H9 (cell line): ENCODE measurements at regions not wholly inside any gene's neighbourhood (a gene's known extent, or its start where the extent isn't known, plus 50 kb on each side); places are given as distances from the start of the nearest gene placed in this dataset.

ENCODE experiments used
- DNase-seq: peaks from one replicate; pipeline ENCODE4 v3.0.0-alpha.2; 2017
- H2AFZ ChIP-seq: one replicate; pipeline ENCODE4 v1.6.1; 2013; ENCODE audit warnings: mild to moderate bottlenecking, low read length, control low read depth, moderate library complexity
- H2AK5ac ChIP-seq: 2 replicates; pipeline ENCODE4 v1.6.1; 2013; ENCODE audit warnings: low read length, control low read depth, mixed read lengths; ENCODE audit not compliant: insufficient read length
- H2BK120ac ChIP-seq: one replicate; pipeline ENCODE4 v1.6.1; 2013; ENCODE audit warnings: low read depth, mild to moderate bottlenecking, low read length, control low read depth, inconsistent platforms; ENCODE audit not compliant: poor library complexity, severe bottlenecking
- H2BK12ac ChIP-seq: 2 replicates; pipeline ENCODE4 v1.6.1; 2013; ENCODE audit warnings: low read length, control low read depth, mixed read lengths, low read depth; ENCODE audit not compliant: insufficient read length
- H2BK15ac ChIP-seq: 2 replicates; pipeline ENCODE4 v1.6.1; 2013; ENCODE audit warnings: low read depth, low read length, control low read depth
- H2BK20ac ChIP-seq: one replicate; pipeline ENCODE4 v1.6.1; 2013; ENCODE audit warnings: low read depth, mild to moderate bottlenecking, low read length, control low read depth, inconsistent platforms; ENCODE audit not compliant: poor library complexity, severe bottlenecking
- H2BK5ac ChIP-seq: 2 replicates; pipeline ENCODE4 v1.6.1; 2013; ENCODE audit warnings: low read length, control low read depth, mixed read lengths; ENCODE audit not compliant: insufficient read length
- H3K14ac ChIP-seq: 2 replicates; pipeline ENCODE4 v1.6.1; 2013; ENCODE audit warnings: low read length, control low read depth; ENCODE audit not compliant: insufficient read depth
- H3K18ac ChIP-seq: 2 replicates; pipeline ENCODE4 v1.6.1; 2013; ENCODE audit warnings: low read depth, mild to moderate bottlenecking, mixed read lengths, low read length, control low read depth; ENCODE audit not compliant: insufficient read length
- H3K23ac ChIP-seq: 2 replicates; pipeline ENCODE4 v1.6.1; 2013; ENCODE audit warnings: low read length, control low read depth, mixed read lengths, low read depth; ENCODE audit not compliant: insufficient read length
- H3K23me2 ChIP-seq: 2 replicates; pipeline ENCODE4 v1.6.1; 2013; ENCODE audit warnings: low read depth, mild to moderate bottlenecking, mixed read lengths, low read length, control low read depth; ENCODE audit not compliant: insufficient read length, poor library complexity, severe bottlenecking
- H3K27ac ChIP-seq: 2 replicates; pipeline ENCODE4 v1.5.1; 2013; ENCODE audit warnings: low read length, control low read depth, mixed read lengths, low read depth; ENCODE audit not compliant: insufficient read length
- H3K27me3 ChIP-seq: 2 replicates; pipeline ENCODE4 v1.6.1; 2013; ENCODE audit warnings: low read length, control low read depth, inconsistent platforms; ENCODE audit not compliant: insufficient read depth
- H3K4ac ChIP-seq: 2 replicates; pipeline ENCODE4 v1.6.1; 2013; ENCODE audit warnings: low read depth, mild to moderate bottlenecking, control low read depth, inconsistent platforms, low read length, moderate library complexity
- H3K4me1 ChIP-seq: 2 replicates; pipeline ENCODE4 v1.6.1; 2013; ENCODE audit warnings: low read length, control low read depth, inconsistent platforms; ENCODE audit not compliant: insufficient read depth
- H3K4me2 ChIP-seq: 2 replicates; pipeline ENCODE4 v1.6.1; 2013; ENCODE audit warnings: low read length, control low read depth, mixed read lengths; ENCODE audit not compliant: insufficient read length, insufficient read depth
- H3K56ac ChIP-seq: 2 replicates; pipeline ENCODE4 v1.6.1; 2013; ENCODE audit warnings: low read depth, mild to moderate bottlenecking, mixed read lengths, low read length, control low read depth; ENCODE audit not compliant: insufficient read length
- H3K79me1 ChIP-seq: 2 replicates; pipeline ENCODE4 v1.6.1; 2013; ENCODE audit warnings: low read depth, mild to moderate bottlenecking, moderate library complexity, low read length, control low read depth, inconsistent platforms; ENCODE audit not compliant: insufficient read depth, poor library complexity, severe bottlenecking
- H3K79me2 ChIP-seq: 2 replicates; pipeline ENCODE4 v1.6.1; 2013; ENCODE audit warnings: low read length, control low read depth, inconsistent platforms; ENCODE audit not compliant: insufficient read depth
- H3K9ac ChIP-seq: 2 replicates; pipeline ENCODE4 v1.6.1; 2013; ENCODE audit warnings: low read length, control low read depth, mixed read lengths; ENCODE audit not compliant: insufficient read length; ENCODE audit errors: extremely low read depth
- H3K9me3 ChIP-seq: one replicate; pipeline ENCODE4 v1.6.1; 2013; ENCODE audit warnings: low read depth, low read length, inconsistent platforms; ENCODE audit not compliant: control insufficient read depth
- H3T11ph ChIP-seq: one replicate; pipeline ENCODE4 v1.6.1; 2013; ENCODE audit warnings: mild to moderate bottlenecking, low read length, control low read depth, inconsistent platforms
- H4K20me1 ChIP-seq: one replicate; pipeline ENCODE4 v1.6.1; 2013; ENCODE audit not compliant: control insufficient read depth, insufficient read length, insufficient read depth
- H4K5ac ChIP-seq: 2 replicates; pipeline ENCODE4 v1.6.1; 2013; ENCODE audit warnings: low read depth, mild to moderate bottlenecking, mixed read lengths, low read length, control low read depth; ENCODE audit not compliant: insufficient read length
- H4K8ac ChIP-seq: replicated peaks from 2 replicates; pipeline ENCODE4 v1.6.1; 2013; ENCODE audit warnings: low read length, control low read depth, mixed read lengths, low read depth; ENCODE audit not compliant: insufficient read length
- H4K91ac ChIP-seq: 2 replicates; pipeline ENCODE4 v1.6.1; 2013; ENCODE audit warnings: low read depth, mild to moderate bottlenecking, moderate library complexity, mixed read lengths, low read length, control low read depth; ENCODE audit not compliant: insufficient read length
- H3K27ac Mint-ChIP-seq, 3 experiments: 2 replicates in 2 of 3; 3 replicates in 1 of 3; pipeline ENCODE4 v1.8.0; 2020 to 2021; ENCODE audit warnings: mixed read lengths in 3 of 3, mild to moderate bottlenecking in 1 of 3, moderate library complexity in 1 of 3
- H3K27me3 Mint-ChIP-seq: 2 replicates; pipeline ENCODE4 v1.8.0; 2021; ENCODE audit warnings: low read depth, mild to moderate bottlenecking, moderate library complexity, mixed read lengths
- H3K36me3 Mint-ChIP-seq, 3 experiments: 2 replicates in 2 of 3; 3 replicates in 1 of 3; pipeline ENCODE4 v1.8.0; 2020 to 2021; ENCODE audit warnings: low read depth in 3 of 3, mixed read lengths in 3 of 3; ENCODE audit not compliant: insufficient read depth in 1 of 3
- H3K4me1 Mint-ChIP-seq, 2 experiments: 2 replicates each; pipeline ENCODE4 v1.8.0; 2020; ENCODE audit warnings: mixed read lengths in 2 of 2
- H3K4me3 Mint-ChIP-seq, 2 experiments: 2 replicates in 1 of 2; 3 replicates in 1 of 2; pipeline ENCODE4 v1.8.0; 2020 to 2021; ENCODE audit warnings: mild to moderate bottlenecking in 2 of 2, mixed read lengths in 2 of 2, moderate library complexity in 1 of 2
- H3K9me3 Mint-ChIP-seq, 2 experiments: 2 replicates in 1 of 2; 3 replicates in 1 of 2; pipeline ENCODE4 v1.8.0; 2020; ENCODE audit warnings: mild to moderate bottlenecking in 2 of 2, mixed read lengths in 2 of 2, moderate library complexity in 1 of 2
- WGBS: extraction: QIAGEN DNeasy Blood & Tissue Kit; methylation state at CpG from one replicate; pipeline ENCODE4 v1.1.7; 2013; ENCODE audit warnings: missing lambda C conversion rate, low lambda C conversion rate, mixed read lengths; ENCODE audit not compliant: insufficient read length; ENCODE audit errors: extremely low coverage; 5-methylcytosine and 5-hydroxymethylcytosine counted together
- TF ChIP-seq, protein P1 (sequence below): fragments of 200-600 bp; sonication (generic); conservative IDR thresholded peaks from 3 replicates; pipeline ENCODE4 v1.8.0; 2021; ENCODE audit warnings: antibody characterized with exemption, mild to moderate bottlenecking

DNA sequence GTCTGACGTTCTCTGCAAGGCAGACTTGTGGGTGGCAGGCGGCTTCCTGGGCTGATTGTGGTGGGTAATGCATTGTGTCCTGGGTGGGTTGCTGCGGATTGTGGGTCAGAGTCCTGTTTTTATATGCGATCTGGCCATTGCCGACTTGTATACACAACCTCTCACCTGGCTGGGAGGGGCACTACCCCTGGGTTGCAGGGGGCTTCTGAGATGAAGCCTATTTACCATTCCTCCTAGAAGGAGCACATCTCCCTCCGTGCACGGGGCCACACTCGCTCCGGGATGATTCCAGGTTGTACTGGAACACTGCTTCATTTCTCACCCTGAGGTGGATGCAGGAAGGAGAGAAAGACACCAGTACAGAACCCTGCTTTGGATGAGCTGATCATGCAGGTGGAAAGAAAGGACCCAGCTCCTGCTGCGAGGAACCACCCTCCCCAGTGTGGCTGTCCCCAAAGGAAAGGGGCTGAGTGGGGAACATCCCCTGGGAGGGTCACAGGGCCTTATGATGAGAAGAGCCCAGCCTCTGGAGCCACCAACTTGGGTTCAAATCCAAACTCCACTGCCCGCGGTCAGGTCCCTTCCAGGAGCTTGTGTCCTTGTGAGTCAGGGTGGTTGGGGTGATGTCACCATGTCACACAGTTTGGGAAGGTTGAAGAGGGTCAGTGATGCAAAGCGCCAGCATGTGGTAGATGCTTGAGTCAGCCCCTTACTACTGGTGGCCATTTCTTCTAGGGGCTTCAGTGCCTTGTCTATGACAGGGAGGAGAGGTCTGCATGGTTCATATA, 151.8 kb upstream of the COL5A1 start:
- no peaks in the 10 kb centered on the region for H3K27me3 Mint-ChIP-seq
- Histone ChIP-seq H4K8ac (no peak overlapping the region), H2BK20ac (no peak overlapping the region)

More for the DNA sequence above, 151.8 kb upstream of the COL5A1 start:
- H3K79me2 ChIP-seq: no peaks in the 10 kb centered on the region
- TF ChIP-seq, protein P1, sequence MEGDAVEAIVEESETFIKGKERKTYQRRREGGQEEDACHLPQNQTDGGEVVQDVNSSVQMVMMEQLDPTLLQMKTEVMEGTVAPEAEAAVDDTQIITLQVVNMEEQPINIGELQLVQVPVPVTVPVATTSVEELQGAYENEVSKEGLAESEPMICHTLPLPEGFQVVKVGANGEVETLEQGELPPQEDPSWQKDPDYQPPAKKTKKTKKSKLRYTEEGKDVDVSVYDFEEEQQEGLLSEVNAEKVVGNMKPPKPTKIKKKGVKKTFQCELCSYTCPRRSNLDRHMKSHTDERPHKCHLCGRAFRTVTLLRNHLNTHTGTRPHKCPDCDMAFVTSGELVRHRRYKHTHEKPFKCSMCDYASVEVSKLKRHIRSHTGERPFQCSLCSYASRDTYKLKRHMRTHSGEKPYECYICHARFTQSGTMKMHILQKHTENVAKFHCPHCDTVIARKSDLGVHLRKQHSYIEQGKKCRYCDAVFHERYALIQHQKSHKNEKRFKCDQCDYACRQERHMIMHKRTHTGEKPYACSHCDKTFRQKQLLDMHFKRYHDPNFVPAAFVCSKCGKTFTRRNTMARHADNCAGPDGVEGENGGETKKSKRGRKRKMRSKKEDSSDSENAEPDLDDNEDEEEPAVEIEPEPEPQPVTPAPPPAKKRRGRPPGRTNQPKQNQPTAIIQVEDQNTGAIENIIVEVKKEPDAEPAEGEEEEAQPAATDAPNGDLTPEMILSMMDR: no peak
- H3K14ac ChIP-seq: no peak overlapping the region
- H2BK15ac ChIP-seq: no peak overlapping the region
- H3K4me1 ChIP-seq: no peaks in the 10 kb centered on the region
- H3K23me2 ChIP-seq: no peaks in the 10 kb centered on the region
- H3K27me3 ChIP-seq: no peaks in the 10 kb centered on the region
- Mint-ChIP-seq H3K36me3 (no peaks in the 10 kb centered on the region), H3K4me3 (no peak overlapping the region), H3K9me3 (peaks cover 0 to 3% of the 10 kb centered on the region in 2 experiments; a peak in 1 of 5 replicates), H3K27ac (peak overlapping the region in 1 of 3 experiments; percentile 42; a peak in 1 of 7 replicates), H3K4me1 (peaks cover 7 to 17% of the 10 kb centered on the region in 2 experiments; a peak in 3 of 4 replicates)
- H2BK12ac ChIP-seq: no peak overlapping the region
- no peaks in the 10 kb centered on the region for H3K79me1 ChIP-seq
- DNase-seq: no peak
- no peak overlapping the region for H3K4me2 ChIP-seq
- no peak overlapping the region for H2BK5ac ChIP-seq
- H4K91ac ChIP-seq: no peak overlapping the region
- H3K9me3 ChIP-seq: no peaks in the 10 kb centered on the region
- WGBS: no CpG with 5 or more reads among the region's 13 CpGs
- no peak overlapping the region for H2BK120ac ChIP-seq
- no peak overlapping the region for H3K4ac ChIP-seq
- H4K5ac ChIP-seq: no peak overlapping the region
- H3K9ac ChIP-seq: no peak overlapping the region
- no peak overlapping the region for H3K23ac ChIP-seq
- H3K27ac ChIP-seq: no peak overlapping the region
- H4K20me1 ChIP-seq: no peaks in the 10 kb centered on the region
- no peak overlapping the region for H2AFZ ChIP-seq
- H3K18ac ChIP-seq: no peak overlapping the region
- no peak overlapping the region for H3T11ph ChIP-seq
- no peak overlapping the region for H3K56ac ChIP-seq
- H2AK5ac ChIP-seq: no peak overlapping the region
